ENCODE measurements at regions not wholly inside any gene's neighbourhood (a gene's known extent, or its start where the extent isn't known, plus 50 kb on each side); places are given as distances from the start of the nearest gene placed in this dataset.
"Not testable (repeated sequence)": the region's sequence is repeated elsewhere in the genome, so short reads cannot be mapped to it uniquely, and the experiment has no call there.

- no peak for DNase-seq
These were observed 486.1 kb downstream of the UQCRFS1 start for GRCh38 chr19:28726533-28727479.

GRCh38 chr19:28718909-28719308 lies 494.0 kb downstream of the UQCRFS1 start:
- no peak for DNase-seq

GRCh38 chr19:28715157-28715556 lies 497.8 kb downstream of the UQCRFS1 start:
- DNase-seq, result no peak

GRCh38 chr19:28711411-28711810 lies 501.5 kb downstream of the UQCRFS1 start:
- DNase-seq, result no peak

- DNase-seq, result no peak
These were observed 502.7 kb downstream of the UQCRFS1 start for GRCh38 chr19:28710278-28710677.

- no peak for DNase-seq
These were observed 506.3 kb downstream of the UQCRFS1 start for GRCh38 chr19:28706693-28707092.

GRCh38 chr19:28705008-28705407 lies 507.9 kb downstream of the UQCRFS1 start:
- no peak for DNase-seq

- no peak for DNase-seq
These were observed 509.5 kb downstream of the UQCRFS1 start for GRCh38 chr19:28703400-28703956.

- DNase-seq, result no peak
These were observed 511.5 kb downstream of the UQCRFS1 start for GRCh38 chr19:28701491-28701890.

- DNase-seq, result no peak
These were observed 512.8 kb downstream of the UQCRFS1 start for GRCh38 chr19:28700176-28700575.

GRCh38 chr19:28697308-28697707 lies 515.6 kb downstream of the UQCRFS1 start:
- DNase-seq, result no peak

GRCh38 chr19:28694812-28695211 lies 518.1 kb downstream of the UQCRFS1 start:
- DNase-seq, result no peak

GRCh38 chr19:28691683-28692082 lies 521.3 kb downstream of the UQCRFS1 start:
- DNase-seq, result no peak

GRCh38 chr19:28689464-28689863 lies 523.5 kb downstream of the UQCRFS1 start:
- DNase-seq, result not testable (repeated sequence)

- DNase-seq, result no peak
These were observed 525.7 kb downstream of the UQCRFS1 start for GRCh38 chr19:28687296-28687695.

- DNase-seq, result no peak
These were observed 526.2 kb downstream of the UQCRFS1 start for GRCh38 chr19:28686756-28687155.

- no peak for DNase-seq
These were observed 527.1 kb downstream of the UQCRFS1 start for GRCh38 chr19:28685802-28686201.

- DNase-seq, result not testable (repeated sequence)
These were observed 527.9 kb downstream of the UQCRFS1 start for GRCh38 chr19:28685077-28685476.

GRCh38 chr19:28680111-28680510 lies 532.8 kb downstream of the UQCRFS1 start:
- no peak for DNase-seq

GRCh38 chr19:28670836-28671235 lies 542.1 kb downstream of the UQCRFS1 start:
- DNase-seq, result no peak

GRCh38 chr19:28669804-28670203 lies 543.1 kb downstream of the UQCRFS1 start:
- DNase-seq, result no peak

- no peak for DNase-seq
These were observed 545.5 kb downstream of the UQCRFS1 start for GRCh38 chr19:28667348-28667977.

GRCh38 chr19:28665748-28666147 lies 547.2 kb downstream of the UQCRFS1 start:
- DNase-seq, result no peak

GRCh38 chr19:28656644-28657043 lies 556.3 kb downstream of the UQCRFS1 start:
- DNase-seq, result no peak
